Lower lobe of right lung (tissue), 2 donors: ENCODE measurements at regions not wholly inside any gene's neighbourhood (a gene's known extent, or its start where the extent isn't known, plus 50 kb on each side); places are given as distances from the start of the nearest gene placed in this dataset.

ENCODE experiments used
- ATAC-seq, 2 donors: fragments of 200-7000 bp; cut with Tn5 transposase; one replicate each; pipeline ENCODE4 v1.9.1; 2020 to 2022; ENCODE audit warnings: mild to moderate bottlenecking in 2 of 2, moderate library complexity in 2 of 2
- DNase-seq: peaks from one replicate; pipeline ENCODE4 v3.0.0-alpha.2; 2020
- H3K27ac ChIP-seq: fragments of 200-600 bp; one replicate; pipeline ENCODE4 v1.8.0; 2022
- H3K27me3 ChIP-seq: fragments of 200-600 bp; one replicate; pipeline ENCODE4 v1.8.0; 2022; ENCODE audit warnings: low read depth
- H3K36me3 ChIP-seq: fragments of 200-600 bp; one replicate; pipeline ENCODE4 v1.8.0; 2022; ENCODE audit warnings: mild to moderate bottlenecking
- H3K4me1 ChIP-seq: fragments of 200-600 bp; one replicate; pipeline ENCODE4 v1.8.0; 2022
- H3K4me3 ChIP-seq: fragments of 200-600 bp; one replicate; pipeline ENCODE4 v1.8.0; 2022; ENCODE audit warnings: mild to moderate bottlenecking
- H3K9me3 ChIP-seq: fragments of 200-600 bp; one replicate; pipeline ENCODE4 v1.8.0; 2022
- CTCF ChIP-seq: fragments of 200-600 bp; IDR thresholded peaks from one replicate; pipeline ENCODE4 v1.8.0; 2022; ENCODE audit warnings: antibody characterized with exemption, mild to moderate bottlenecking
- intact Hi-C: fragments of 100-400 bp; cut with DNase I; formaldehyde crosslinking; loops from one replicate; pipeline ENCODE4 v1.11.0; 2022
- donor health status: DM: no; HTN: yes; CAD: no; lungs with severe emphysema.

GRCh38 chr12:44961887-44962286 is 85.8 kb upstream of the NELL2 start:
- intact Hi-C loops: no loop called here
- H3K27ac ChIP-seq: no peak overlapping the region
- no peak overlapping the region for H3K4me3 ChIP-seq
- TF ChIP-seq CTCF: no peak
- no peaks in the 10 kb centered on the region for H3K36me3 ChIP-seq
- H3K4me1 ChIP-seq: no peaks in the 10 kb centered on the region
- no peaks in the 10 kb centered on the region for H3K27me3 ChIP-seq
- no peak for DNase-seq
- no peak for ATAC-seq
- no peaks in the 10 kb centered on the region for H3K9me3 ChIP-seq

GRCh38 chr12:44960856-44961255 is 84.7 kb upstream of the NELL2 start:
- Histone ChIP-seq H3K36me3 (no peaks in the 10 kb centered on the region), H3K27me3 (no peaks in the 10 kb centered on the region), H3K4me1 (no peaks in the 10 kb centered on the region), H3K9me3 (no peaks in the 10 kb centered on the region), H3K4me3 (no peak overlapping the region), H3K27ac (no peak overlapping the region)
- intact Hi-C loops: no loop called here
- no peak for ATAC-seq
- DNase-seq: no peak
- no peak for TF ChIP-seq CTCF

DNA sequence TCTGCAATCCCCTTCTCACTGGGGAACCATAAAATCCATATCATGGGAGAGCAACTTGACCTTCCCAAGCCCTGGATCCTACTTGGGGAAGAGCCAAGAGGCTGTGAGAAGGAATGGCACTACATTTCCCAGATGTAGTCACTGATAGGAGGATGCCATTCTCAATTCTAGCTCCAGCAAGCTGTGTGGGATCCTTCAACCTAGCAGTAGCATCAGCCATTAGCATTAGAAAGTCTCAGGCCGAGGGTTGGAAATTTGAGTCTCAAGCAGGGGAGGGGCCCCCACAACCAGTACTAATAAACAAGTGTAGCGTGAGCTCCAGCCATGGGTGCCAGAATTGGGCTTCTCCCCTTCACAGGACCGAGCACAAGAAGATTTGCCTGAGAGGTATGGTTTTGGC is 84.3 kb upstream of the NELL2 start:
- TF ChIP-seq CTCF: no peak

GRCh38 chr12:44947163-44947562 is 71.0 kb upstream of the NELL2 start:
- Histone ChIP-seq H3K9me3 (no peaks in the 10 kb centered on the region), H3K27ac (no peak overlapping the region), H3K36me3 (no peaks in the 10 kb centered on the region), H3K27me3 (no peaks in the 10 kb centered on the region), H3K4me3 (no peak overlapping the region), H3K4me1 (no peaks in the 10 kb centered on the region)
- no peak for TF ChIP-seq CTCF
- ATAC-seq (no peak), DNase-seq (no peak)
- intact Hi-C loops: loop anchor here (10.0 kb wide), 1 partner anchor 932 kb away; no protein-coding TSS in a partner anchor

More for the DNA sequence above, 84.3 kb upstream of the NELL2 start:
- H3K4me1 ChIP-seq: no peaks in the 10 kb centered on the region
- H3K27ac ChIP-seq: no peak overlapping the region
- no peaks in the 10 kb centered on the region for H3K36me3 ChIP-seq
- H3K4me3 ChIP-seq: no peak overlapping the region
- intact Hi-C loops: no loop called here
- DNase-seq (no peak), ATAC-seq (no peak)
- H3K9me3 ChIP-seq: no peaks in the 10 kb centered on the region
- no peaks in the 10 kb centered on the region for H3K27me3 ChIP-seq

DNA sequence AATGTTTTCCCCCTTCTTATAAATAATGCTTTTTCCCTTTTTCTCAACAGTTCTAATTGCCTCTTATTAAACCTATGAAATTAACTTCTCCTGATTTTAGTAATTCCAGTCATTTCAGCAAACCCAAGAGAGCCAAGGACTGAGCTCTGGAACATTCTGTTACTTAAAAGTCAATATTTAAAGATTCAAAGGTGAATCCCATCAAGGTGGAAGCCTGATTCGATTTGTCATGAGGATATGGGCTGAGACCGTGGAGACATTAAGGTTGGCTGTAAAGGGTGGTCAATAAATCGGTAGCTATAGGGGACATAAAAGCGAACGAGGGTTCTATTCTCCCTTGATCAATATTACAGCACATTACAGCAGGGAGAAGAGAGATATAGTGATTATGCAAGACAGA is 66.6 kb upstream of the NELL2 start:
- H3K36me3 ChIP-seq: no peaks in the 10 kb centered on the region
- DNase-seq (no peak), ATAC-seq (no peak)
- H3K4me3 ChIP-seq: no peak overlapping the region
- H3K4me1 ChIP-seq: no peaks in the 10 kb centered on the region
- intact Hi-C loops: loop anchor here (10.0 kb wide), 1 partner anchor 928 kb away; no protein-coding TSS in a partner anchor
- H3K27ac ChIP-seq: no peak overlapping the region
- H3K9me3 ChIP-seq: no peaks in the 10 kb centered on the region
- no peaks in the 10 kb centered on the region for H3K27me3 ChIP-seq
- no peak for TF ChIP-seq CTCF
